ENCODE measurements at regions not wholly inside any gene's neighbourhood (a gene's known extent, or its start where the extent isn't known, plus 50 kb on each side); places are given as distances from the start of the nearest gene placed in this dataset.
A peak's percentile ranks its signal among the peaks of the same experiment; 100 is the strongest.

- no peaks in the 10 kb centered on the region for H3K23me2 ChIP-seq (ENCODE audit: low read depth, low read length)
- no peak overlapping the region for H4K5ac ChIP-seq (ENCODE audit: insufficient read length, low read depth, low read length)
- TF ChIP-seq ASH2L (IDR thresholded peaks at IDR 0.05; ENCODE audit: low read length) (no peak), RNF2 (IDR thresholded peaks at IDR 0.05; ENCODE audit: borderline replicate concordance, low read depth, low read length, missing control alignments, poor library complexity, severe bottlenecking) (no peak)
- peak overlapping the region in 1 of 4 experiments; percentile 8; a peak in 1 of 7 replicates for H3K9ac ChIP-seq (replicated peaks in 1 of 4; ENCODE audit: extremely low read depth in 1 of 4, low read depth in 3 of 4, low read length in 3 of 4)
- no peaks in the 10 kb centered on the region; a peak in 1 of 4 replicates for H3K9me3 ChIP-seq (ENCODE audit: insufficient read depth in 2 of 2, low read depth in 1 of 2, low read length in 1 of 2)
- CTCF ChIA-PET (ENCODE audit: partially characterized antibody) = no interaction called here
- no peaks in the 10 kb centered on the region for H4K20me1 ChIP-seq (replicated peaks in 1 of 2; ENCODE audit: control insufficient read depth in 1 of 2, insufficient read depth in 2 of 2, low read length in 2 of 2)
- no peak overlapping the region for H2AFZ ChIP-seq (ENCODE audit: low read length)
- H2BK5ac ChIP-seq (ENCODE audit: low read depth, low read length) = no peak overlapping the region
- 93% methylated on average over 2 of the region's 2 CpGs; no CpG with 5 or more reads in 1 of the 2 experiments for WGBS, 2 experiments (ENCODE audit: extremely low coverage in 1 of 2, insufficient coverage in 1 of 2, insufficient read length in 1 of 2, insufficient replicate concordance in 2 of 2, low coverage in 1 of 2, low lambda C conversion rate in 2 of 2, missing lambda C conversion rate in 1 of 2)
- H2BK120ac ChIP-seq (replicated peaks; ENCODE audit: low read depth, low read length) = no peak overlapping the region
- H3K4me3 ChIP-seq (ENCODE audit: extremely low read depth in 1 of 4, insufficient read depth in 2 of 4, low read depth in 3 of 4, low read length in 4 of 4) = no peak overlapping the region
- no peaks in the 10 kb centered on the region for H3K27me3 ChIP-seq (replicated peaks in 1 of 4; ENCODE audit: control insufficient read depth in 3 of 4, extremely low read depth in 1 of 4, insufficient read depth in 3 of 4, low read length in 3 of 4)
- no peak overlapping the region for H2BK20ac ChIP-seq (ENCODE audit: low read length)
- H3K56ac ChIP-seq (replicated peaks; ENCODE audit: insufficient read length, low read depth, low read length) = no peak overlapping the region
- H2BK12ac ChIP-seq (ENCODE audit: low read depth, low read length) = no peak overlapping the region
- no peak for DNase-seq (ENCODE audit: low read depth in 1 of 2, low spot score in 2 of 2)
- POLR2A ChIA-PET (ENCODE audit: partially characterized antibody) = no interaction called here
- H3K36me3 ChIP-seq (ENCODE audit: control insufficient read depth in 2 of 4, insufficient read depth in 4 of 4, low read length in 3 of 4) = peaks cover 0 to 4% (median 0%) of the 10 kb centered on the region in 4 experiments; a peak in 1 of 8 replicates
- no peaks in the 10 kb centered on the region for H3K79me2 ChIP-seq (ENCODE audit: control insufficient read depth in 1 of 2, insufficient read depth in 2 of 2, low read length in 2 of 2)
- H2BK15ac ChIP-seq (ENCODE audit: low read length) = no peak overlapping the region
- no peak overlapping the region for H2AK5ac ChIP-seq (ENCODE audit: low read depth, low read length)
- H3K14ac ChIP-seq (ENCODE audit: insufficient read length) = no peak overlapping the region
- no peak overlapping the region for H3K18ac ChIP-seq (ENCODE audit: extremely low read depth, low read length)
- H3K4ac ChIP-seq (replicated peaks; ENCODE audit: insufficient read length, low read depth, low read length) = no peak overlapping the region
- H3K23ac ChIP-seq (ENCODE audit: insufficient read length) = no peak overlapping the region
- H3K79me1 ChIP-seq (ENCODE audit: low read depth, low read length) = no peaks in the 10 kb centered on the region
- no peak overlapping the region for H4K91ac ChIP-seq (replicated peaks; ENCODE audit: insufficient read length, low read length)
- H3K4me1 ChIP-seq (replicated peaks in 1 of 4; ENCODE audit: control insufficient read depth in 3 of 4, insufficient read depth in 4 of 4, low read length in 3 of 4) = peaks cover 0 to 8% (median 3%) of the 10 kb centered on the region in 4 experiments; a peak in 3 of 7 replicates
- H3K4me2 ChIP-seq (ENCODE audit: insufficient read depth in 1 of 2, low read depth in 2 of 2, low read length in 2 of 2) = no peak overlapping the region
- H4K8ac ChIP-seq (ENCODE audit: extremely low read depth, insufficient read depth, low read length) = no peak overlapping the region
- no peak for FAIRE-seq
- H3K27ac ChIP-seq (ENCODE audit: low read depth, low read length) = no peak overlapping the region
Observed at GRCh38 chr13:56168581-56168980, 972.1 kb upstream of the PRR20A start.

Data from H1 (cell line).